Fibroblast of lung (primary cell): ENCODE measurements at regions not wholly inside any gene's neighbourhood (a gene's known extent, or its start where the extent isn't known, plus 50 kb on each side); places are given as distances from the start of the nearest gene placed in this dataset.

Experiments
- DNase-seq, 2 donors: peaks; one replicate each; pipeline versions ENCODE4 v3.0.0 to v3.0.0-alpha.2; 2010; ENCODE audit warnings: low read depth in 2 of 2
- H2AFZ ChIP-seq: 2 replicates; pipeline ENCODE4 v1.5.1; 2012; ENCODE audit warnings: low read length, control low read depth, inconsistent platforms
- H3K27ac ChIP-seq: 2 replicates; pipeline ENCODE4 v1.5.1; 2011; ENCODE audit warnings: low read length, control low read depth; ENCODE audit not compliant: insufficient read depth
- H3K27me3 ChIP-seq: 2 replicates; pipeline ENCODE4 v1.5.1; 2011; ENCODE audit warnings: mild to moderate bottlenecking, low read length; ENCODE audit not compliant: control insufficient read depth, insufficient read depth
- H3K36me3 ChIP-seq: 2 replicates; pipeline ENCODE4 v1.5.1; 2011; ENCODE audit warnings: low read length; ENCODE audit not compliant: control insufficient read depth, insufficient read depth
- H3K4me1 ChIP-seq: 2 replicates; pipeline ENCODE4 v1.5.1; 2011; ENCODE audit warnings: low read length; ENCODE audit not compliant: control insufficient read depth, insufficient read depth; ENCODE audit errors: extremely low read depth
- H3K4me2 ChIP-seq: 2 replicates; pipeline ENCODE4 v1.5.1; 2011; ENCODE audit warnings: low read length, control low read depth; ENCODE audit not compliant: insufficient read depth; ENCODE audit errors: extremely low read depth
- H3K4me3 ChIP-seq, 4 experiments: fragments of 200-600 bp in 1 of 4; sonication (generic) in 1 of 4; replicated peaks in 1 of 4; 2 replicates each; pipeline ENCODE4 v1.5.1; 2011 to 2016; ENCODE audit warnings: low read length in 4 of 4, low read depth in 3 of 4, mild to moderate bottlenecking in 3 of 4, control low read depth in 2 of 4, inconsistent platforms in 1 of 4, mixed read lengths in 1 of 4; ENCODE audit not compliant: insufficient read depth in 1 of 4; ENCODE audit errors: control extremely low read depth in 1 of 4
- H3K79me2 ChIP-seq: 2 replicates; pipeline ENCODE4 v1.5.1; 2012; ENCODE audit warnings: mild to moderate bottlenecking, low read length, inconsistent platforms; ENCODE audit not compliant: control insufficient read depth, insufficient read depth
- H3K9ac ChIP-seq: 2 replicates; pipeline ENCODE4 v1.5.1; 2011; ENCODE audit warnings: mild to moderate bottlenecking, low read length, control low read depth; ENCODE audit not compliant: insufficient read depth
- H3K9me3 ChIP-seq: 2 replicates; pipeline ENCODE4 v1.5.1; 2012; ENCODE audit warnings: low read depth, low read length; ENCODE audit not compliant: control insufficient read depth, insufficient read depth
- H4K20me1 ChIP-seq: 2 replicates; pipeline ENCODE4 v1.5.1; 2011; ENCODE audit warnings: low read length; ENCODE audit not compliant: control insufficient read depth, insufficient read depth; ENCODE audit errors: extremely low read depth
- CTCF ChIP-seq, 2 donors: IDR thresholded peaks in 1 of 2; conservative IDR thresholded peaks in 1 of 2; 1 replicate in 1 of 2; 2 replicates in 1 of 2; pipeline ENCODE4 v1.5.1; 2011 to 2012; ENCODE audit warnings: low read length in 2 of 2, control low read depth in 1 of 2, inconsistent platforms in 1 of 2, low read depth in 1 of 2, mild to moderate bottlenecking in 1 of 2
- EZH2 ChIP-seq: IDR thresholded peaks from 2 replicates; pipeline ENCODE4 v1.5.1; 2012; ENCODE audit warnings: low read length, control low read depth, mild to moderate bottlenecking; ENCODE audit errors: missing control alignments

GRCh38 chr5:53219610-53220009, 110.1 kb upstream of the MOCS2 start:
- no peaks in the 10 kb centered on the region for H3K27me3 ChIP-seq
- H4K20me1 ChIP-seq: no peaks in the 10 kb centered on the region
- DNase-seq: no peak
- H3K36me3 ChIP-seq: no peaks in the 10 kb centered on the region
- TF ChIP-seq EZH2 (no peak), CTCF (conservative IDR thresholded peaks at IDR 0.05 in 1 of 2, IDR thresholded peaks at IDR 0.05 in 1 of 2; ENCODE audit: low read depth in 1 of 2, low read length in 2 of 2) (no peak)
- no peak overlapping the region for H3K4me3 ChIP-seq
- no peak overlapping the region for H3K27ac ChIP-seq
- no peak overlapping the region for H2AFZ ChIP-seq
- no peak overlapping the region for H3K4me2 ChIP-seq
- no peaks in the 10 kb centered on the region for H3K9me3 ChIP-seq
- H3K4me1 ChIP-seq: no peaks in the 10 kb centered on the region
- H3K9ac ChIP-seq: no peak overlapping the region
- no peaks in the 10 kb centered on the region for H3K79me2 ChIP-seq

- peak in 1 of 2 donors; percentile 39 for DNase-seq
- H3K9me3 ChIP-seq: no peaks in the 10 kb centered on the region
- H3K27me3 ChIP-seq: no peaks in the 10 kb centered on the region
- TF ChIP-seq EZH2 (no peak), CTCF (conservative IDR thresholded peaks at IDR 0.05 in 1 of 2, IDR thresholded peaks at IDR 0.05 in 1 of 2; ENCODE audit: low read depth in 1 of 2, low read length in 2 of 2) (no peak)
- no peaks in the 10 kb centered on the region for H3K79me2 ChIP-seq
- H3K4me1 ChIP-seq: no peaks in the 10 kb centered on the region
- H3K36me3 ChIP-seq: no peaks in the 10 kb centered on the region
- no peaks in the 10 kb centered on the region for H4K20me1 ChIP-seq
- H2AFZ ChIP-seq: no peak overlapping the region
- no peak overlapping the region for H3K4me2 ChIP-seq
- H3K9ac ChIP-seq: no peak overlapping the region
- H3K27ac ChIP-seq: no peak overlapping the region
- no peak overlapping the region for H3K4me3 ChIP-seq
Measured at GRCh38 chr5:53233645-53234405, 124.3 kb upstream of the MOCS2 start.

- H2AFZ ChIP-seq: no peak overlapping the region
- no peak for TF ChIP-seq EZH2
- no peak for TF ChIP-seq CTCF (conservative IDR thresholded peaks at IDR 0.05 in 1 of 2, IDR thresholded peaks at IDR 0.05 in 1 of 2; ENCODE audit: low read depth in 1 of 2, low read length in 2 of 2)
- H3K27me3 ChIP-seq: no peaks in the 10 kb centered on the region
- H3K36me3 ChIP-seq: no peaks in the 10 kb centered on the region
- no peak overlapping the region for H3K9ac ChIP-seq
- no peak overlapping the region for H3K4me2 ChIP-seq
- no peak overlapping the region for H3K27ac ChIP-seq
- no peaks in the 10 kb centered on the region for H3K9me3 ChIP-seq
- no peaks in the 10 kb centered on the region for H4K20me1 ChIP-seq
- no peak overlapping the region for H3K4me3 ChIP-seq
- no peak for DNase-seq
- H3K79me2 ChIP-seq: no peaks in the 10 kb centered on the region
- H3K4me1 ChIP-seq: no peaks in the 10 kb centered on the region
Measured at GRCh38 chr5:53236683-53237082, 127.1 kb upstream of the MOCS2 start.
